ENCODE measurements at regions not wholly inside any gene's neighbourhood (a gene's known extent, or its start where the extent isn't known, plus 50 kb on each side); places are given as distances from the start of the nearest gene placed in this dataset.

GRCh38 chr18:29172756-29173067 lies 995.8 kb upstream of the CDH2 start:
- no peak overlapping the region for H4K8ac ChIP-seq (ENCODE audit: extremely low read depth, insufficient read depth, low read length)
- no peak for DNase-seq (ENCODE audit: low read depth in 1 of 2, low spot score in 2 of 2)
- ChIA-PET POLR2A (ENCODE audit: partially characterized antibody) (interaction anchor here (0.9 kb wide), 1 partner anchor 19 kb away, joined by 4 read pairs; no protein-coding TSS in a partner anchor), CTCF (ENCODE audit: partially characterized antibody) (no interaction called here)
- no peaks in the 10 kb centered on the region for H3K27me3 ChIP-seq (replicated peaks in 1 of 4; ENCODE audit: control insufficient read depth in 3 of 4, extremely low read depth in 1 of 4, insufficient read depth in 3 of 4, low read length in 3 of 4)
- H3K4me1 ChIP-seq (replicated peaks in 1 of 4; ENCODE audit: control insufficient read depth in 3 of 4, insufficient read depth in 4 of 4, low read length in 3 of 4) = no peaks in the 10 kb centered on the region
- H3K9me3 ChIP-seq (ENCODE audit: insufficient read depth in 2 of 2, low read depth in 1 of 2, low read length in 1 of 2) = no peaks in the 10 kb centered on the region
- no peak overlapping the region for H2AK5ac ChIP-seq (ENCODE audit: low read depth, low read length)
- no peak overlapping the region for H3K9ac ChIP-seq (replicated peaks in 1 of 4; ENCODE audit: extremely low read depth in 1 of 4, low read depth in 3 of 4, low read length in 3 of 4)
- H3K14ac ChIP-seq (ENCODE audit: insufficient read length) = no peak overlapping the region
- no peak overlapping the region for H3K23ac ChIP-seq (ENCODE audit: insufficient read length)
- H2BK15ac ChIP-seq (ENCODE audit: low read length) = no peak overlapping the region
- no peaks in the 10 kb centered on the region for H3K36me3 ChIP-seq (ENCODE audit: control insufficient read depth in 2 of 4, insufficient read depth in 4 of 4, low read length in 3 of 4)
- no peak overlapping the region for H4K91ac ChIP-seq (replicated peaks; ENCODE audit: insufficient read length, low read length)
- no peak overlapping the region for H2BK5ac ChIP-seq (ENCODE audit: low read depth, low read length)
- no peak overlapping the region for H3K4me2 ChIP-seq (ENCODE audit: insufficient read depth in 1 of 2, low read depth in 2 of 2, low read length in 2 of 2)
- no peak overlapping the region for H3K56ac ChIP-seq (replicated peaks; ENCODE audit: insufficient read length, low read depth, low read length)
- H3K79me2 ChIP-seq (ENCODE audit: control insufficient read depth in 1 of 2, insufficient read depth in 2 of 2, low read length in 2 of 2) = no peaks in the 10 kb centered on the region
- no peak overlapping the region for H2AFZ ChIP-seq (ENCODE audit: low read length)
- H3K18ac ChIP-seq (ENCODE audit: extremely low read depth, low read length) = no peak overlapping the region
- 85% methylated on average over 1 of the region's 1 CpG; no CpG with 5 or more reads in 1 of the 2 experiments for WGBS, 2 experiments (ENCODE audit: extremely low coverage in 1 of 2, insufficient coverage in 1 of 2, insufficient read length in 1 of 2, insufficient replicate concordance in 2 of 2, low coverage in 1 of 2, low lambda C conversion rate in 2 of 2, missing lambda C conversion rate in 1 of 2)
- H2BK12ac ChIP-seq (ENCODE audit: low read depth, low read length) = no peak overlapping the region
- H3K27ac ChIP-seq (ENCODE audit: low read depth, low read length) = no peak overlapping the region
- no peak overlapping the region for H2BK20ac ChIP-seq (ENCODE audit: low read length)
- H3K4ac ChIP-seq (replicated peaks; ENCODE audit: insufficient read length, low read depth, low read length) = no peak overlapping the region
- H2BK120ac ChIP-seq (replicated peaks; ENCODE audit: low read depth, low read length) = no peak overlapping the region
- no peaks in the 10 kb centered on the region for H3K79me1 ChIP-seq (ENCODE audit: low read depth, low read length)
- no peak overlapping the region for H4K5ac ChIP-seq (ENCODE audit: insufficient read length, low read depth, low read length)
- H3K4me3 ChIP-seq (ENCODE audit: extremely low read depth in 1 of 4, insufficient read depth in 2 of 4, low read depth in 3 of 4, low read length in 4 of 4) = no peak overlapping the region
- no peaks in the 10 kb centered on the region for H3K23me2 ChIP-seq (ENCODE audit: low read depth, low read length)
- no peaks in the 10 kb centered on the region for H4K20me1 ChIP-seq (replicated peaks in 1 of 2; ENCODE audit: control insufficient read depth in 1 of 2, insufficient read depth in 2 of 2, low read length in 2 of 2)
- no peak for FAIRE-seq
- no peak for TF ChIP-seq CTBP2 (IDR thresholded peaks at IDR 0.05; ENCODE audit: borderline replicate concordance, insufficient read depth, insufficient read length, low read length)
- no peak for TF ChIP-seq BRCA1 (IDR thresholded peaks at IDR 0.05; ENCODE audit: low read depth, low read length)
- TF ChIP-seq CEBPB (IDR thresholded peaks at IDR 0.05; ENCODE audit: low read depth, low read length) = no peak
- TF ChIP-seq POLR2AphosphoS5 (IDR thresholded peaks at IDR 0.05; ENCODE audit: low read depth, low read length) = no peak
- no peak for TF ChIP-seq POU5F1 (IDR thresholded peaks at IDR 0.05; ENCODE audit: low read depth, low read length)
- TF ChIP-seq BACH1 (IDR thresholded peaks at IDR 0.05; ENCODE audit: low read length) = no peak
- TF ChIP-seq SP2 (IDR thresholded peaks at IDR 0.05; ENCODE audit: low read length) = no peak
- TF ChIP-seq USF2 (IDR thresholded peaks at IDR 0.05; ENCODE audit: low read length) = no peak
- no peak for TF ChIP-seq ZNF274 (IDR thresholded peaks at IDR 0.05; ENCODE audit: borderline replicate concordance, extremely low read depth, low read length)
- TF ChIP-seq JUN (IDR thresholded peaks at IDR 0.05; ENCODE audit: low read depth, low read length) = no peak
- no peak for TF ChIP-seq RFX5 (IDR thresholded peaks at IDR 0.05; ENCODE audit: borderline replicate concordance, low read depth, low read length)
